H9 (cell line): ENCODE measurements at regions not wholly inside any gene's neighbourhood (a gene's known extent, or its start where the extent isn't known, plus 50 kb on each side); places are given as distances from the start of the nearest gene placed in this dataset.

Experiments
- DNase-seq: peaks from one replicate; pipeline ENCODE4 v3.0.0-alpha.2; 2017
- H2AFZ ChIP-seq: one replicate; pipeline ENCODE4 v1.6.1; 2013; ENCODE audit warnings: mild to moderate bottlenecking, low read length, control low read depth, moderate library complexity
- H2AK5ac ChIP-seq: 2 replicates; pipeline ENCODE4 v1.6.1; 2013; ENCODE audit warnings: low read length, control low read depth, mixed read lengths; ENCODE audit not compliant: insufficient read length
- H2BK120ac ChIP-seq: one replicate; pipeline ENCODE4 v1.6.1; 2013; ENCODE audit warnings: low read depth, mild to moderate bottlenecking, low read length, control low read depth, inconsistent platforms; ENCODE audit not compliant: poor library complexity, severe bottlenecking
- H2BK12ac ChIP-seq: 2 replicates; pipeline ENCODE4 v1.6.1; 2013; ENCODE audit warnings: low read length, control low read depth, mixed read lengths, low read depth; ENCODE audit not compliant: insufficient read length
- H2BK15ac ChIP-seq: 2 replicates; pipeline ENCODE4 v1.6.1; 2013; ENCODE audit warnings: low read depth, low read length, control low read depth
- H2BK20ac ChIP-seq: one replicate; pipeline ENCODE4 v1.6.1; 2013; ENCODE audit warnings: low read depth, mild to moderate bottlenecking, low read length, control low read depth, inconsistent platforms; ENCODE audit not compliant: poor library complexity, severe bottlenecking
- H2BK5ac ChIP-seq: 2 replicates; pipeline ENCODE4 v1.6.1; 2013; ENCODE audit warnings: low read length, control low read depth, mixed read lengths; ENCODE audit not compliant: insufficient read length
- H3K14ac ChIP-seq: 2 replicates; pipeline ENCODE4 v1.6.1; 2013; ENCODE audit warnings: low read length, control low read depth; ENCODE audit not compliant: insufficient read depth
- H3K18ac ChIP-seq: 2 replicates; pipeline ENCODE4 v1.6.1; 2013; ENCODE audit warnings: low read depth, mild to moderate bottlenecking, mixed read lengths, low read length, control low read depth; ENCODE audit not compliant: insufficient read length
- H3K23ac ChIP-seq: 2 replicates; pipeline ENCODE4 v1.6.1; 2013; ENCODE audit warnings: low read length, control low read depth, mixed read lengths, low read depth; ENCODE audit not compliant: insufficient read length
- H3K23me2 ChIP-seq: 2 replicates; pipeline ENCODE4 v1.6.1; 2013; ENCODE audit warnings: low read depth, mild to moderate bottlenecking, mixed read lengths, low read length, control low read depth; ENCODE audit not compliant: insufficient read length, poor library complexity, severe bottlenecking
- H3K27ac ChIP-seq: 2 replicates; pipeline ENCODE4 v1.5.1; 2013; ENCODE audit warnings: low read length, control low read depth, mixed read lengths, low read depth; ENCODE audit not compliant: insufficient read length
- H3K27me3 ChIP-seq: 2 replicates; pipeline ENCODE4 v1.6.1; 2013; ENCODE audit warnings: low read length, control low read depth, inconsistent platforms; ENCODE audit not compliant: insufficient read depth
- H3K4ac ChIP-seq: 2 replicates; pipeline ENCODE4 v1.6.1; 2013; ENCODE audit warnings: low read depth, mild to moderate bottlenecking, control low read depth, inconsistent platforms, low read length, moderate library complexity
- H3K4me1 ChIP-seq: 2 replicates; pipeline ENCODE4 v1.6.1; 2013; ENCODE audit warnings: low read length, control low read depth, inconsistent platforms; ENCODE audit not compliant: insufficient read depth
- H3K4me2 ChIP-seq: 2 replicates; pipeline ENCODE4 v1.6.1; 2013; ENCODE audit warnings: low read length, control low read depth, mixed read lengths; ENCODE audit not compliant: insufficient read length, insufficient read depth
- H3K56ac ChIP-seq: 2 replicates; pipeline ENCODE4 v1.6.1; 2013; ENCODE audit warnings: low read depth, mild to moderate bottlenecking, mixed read lengths, low read length, control low read depth; ENCODE audit not compliant: insufficient read length
- H3K79me1 ChIP-seq: 2 replicates; pipeline ENCODE4 v1.6.1; 2013; ENCODE audit warnings: low read depth, mild to moderate bottlenecking, moderate library complexity, low read length, control low read depth, inconsistent platforms; ENCODE audit not compliant: insufficient read depth, poor library complexity, severe bottlenecking
- H3K79me2 ChIP-seq: 2 replicates; pipeline ENCODE4 v1.6.1; 2013; ENCODE audit warnings: low read length, control low read depth, inconsistent platforms; ENCODE audit not compliant: insufficient read depth
- H3K9ac ChIP-seq: 2 replicates; pipeline ENCODE4 v1.6.1; 2013; ENCODE audit warnings: low read length, control low read depth, mixed read lengths; ENCODE audit not compliant: insufficient read length; ENCODE audit errors: extremely low read depth
- H3K9me3 ChIP-seq: one replicate; pipeline ENCODE4 v1.6.1; 2013; ENCODE audit warnings: low read depth, low read length, inconsistent platforms; ENCODE audit not compliant: control insufficient read depth
- H3T11ph ChIP-seq: one replicate; pipeline ENCODE4 v1.6.1; 2013; ENCODE audit warnings: mild to moderate bottlenecking, low read length, control low read depth, inconsistent platforms
- H4K20me1 ChIP-seq: one replicate; pipeline ENCODE4 v1.6.1; 2013; ENCODE audit not compliant: control insufficient read depth, insufficient read length, insufficient read depth
- H4K5ac ChIP-seq: 2 replicates; pipeline ENCODE4 v1.6.1; 2013; ENCODE audit warnings: low read depth, mild to moderate bottlenecking, mixed read lengths, low read length, control low read depth; ENCODE audit not compliant: insufficient read length
- H4K8ac ChIP-seq: replicated peaks from 2 replicates; pipeline ENCODE4 v1.6.1; 2013; ENCODE audit warnings: low read length, control low read depth, mixed read lengths, low read depth; ENCODE audit not compliant: insufficient read length
- H4K91ac ChIP-seq: 2 replicates; pipeline ENCODE4 v1.6.1; 2013; ENCODE audit warnings: low read depth, mild to moderate bottlenecking, moderate library complexity, mixed read lengths, low read length, control low read depth; ENCODE audit not compliant: insufficient read length
- H3K27ac Mint-ChIP-seq, 3 experiments: 2 replicates in 2 of 3; 3 replicates in 1 of 3; pipeline ENCODE4 v1.8.0; 2020 to 2021; ENCODE audit warnings: mixed read lengths in 3 of 3, mild to moderate bottlenecking in 1 of 3, moderate library complexity in 1 of 3
- H3K27me3 Mint-ChIP-seq: 2 replicates; pipeline ENCODE4 v1.8.0; 2021; ENCODE audit warnings: low read depth, mild to moderate bottlenecking, moderate library complexity, mixed read lengths
- H3K36me3 Mint-ChIP-seq, 3 experiments: 2 replicates in 2 of 3; 3 replicates in 1 of 3; pipeline ENCODE4 v1.8.0; 2020 to 2021; ENCODE audit warnings: low read depth in 3 of 3, mixed read lengths in 3 of 3; ENCODE audit not compliant: insufficient read depth in 1 of 3
- H3K4me1 Mint-ChIP-seq, 2 experiments: 2 replicates each; pipeline ENCODE4 v1.8.0; 2020; ENCODE audit warnings: mixed read lengths in 2 of 2
- H3K4me3 Mint-ChIP-seq, 2 experiments: 2 replicates in 1 of 2; 3 replicates in 1 of 2; pipeline ENCODE4 v1.8.0; 2020 to 2021; ENCODE audit warnings: mild to moderate bottlenecking in 2 of 2, mixed read lengths in 2 of 2, moderate library complexity in 1 of 2
- H3K9me3 Mint-ChIP-seq, 2 experiments: 2 replicates in 1 of 2; 3 replicates in 1 of 2; pipeline ENCODE4 v1.8.0; 2020; ENCODE audit warnings: mild to moderate bottlenecking in 2 of 2, mixed read lengths in 2 of 2, moderate library complexity in 1 of 2
- WGBS: extraction: QIAGEN DNeasy Blood & Tissue Kit; methylation state at CpG from one replicate; pipeline ENCODE4 v1.1.7; 2013; ENCODE audit warnings: missing lambda C conversion rate, low lambda C conversion rate, mixed read lengths; ENCODE audit not compliant: insufficient read length; ENCODE audit errors: extremely low coverage; 5-methylcytosine and 5-hydroxymethylcytosine counted together
- TF ChIP-seq, protein P1 (sequence below): fragments of 200-600 bp; sonication (generic); conservative IDR thresholded peaks from 3 replicates; pipeline ENCODE4 v1.8.0; 2021; ENCODE audit warnings: antibody characterized with exemption, mild to moderate bottlenecking

DNA sequence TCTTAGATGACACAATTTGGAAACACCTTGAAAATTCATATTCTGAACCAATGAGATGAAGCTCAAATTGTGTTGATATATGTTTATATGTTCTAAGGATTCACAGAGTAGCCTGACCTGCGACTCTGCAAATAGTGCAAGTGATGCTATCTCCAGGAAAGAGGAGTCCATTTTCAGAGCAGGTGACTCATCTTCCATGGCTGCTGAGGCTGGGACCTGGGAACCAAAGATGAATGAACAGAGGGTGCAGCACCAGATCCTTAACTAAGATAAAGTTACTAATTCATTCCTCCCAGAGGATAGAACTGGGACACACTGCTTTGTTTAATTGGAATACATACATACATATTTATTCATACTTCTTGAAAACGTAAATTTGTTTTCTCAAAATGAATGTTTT, 240.6 kb upstream of the SEMA3C start:
- H3K79me1 ChIP-seq, result no peaks in the 10 kb centered on the region
- H3K36me3 Mint-ChIP-seq, result no peaks in the 10 kb centered on the region
- H2BK20ac ChIP-seq, result no peak overlapping the region
- H2BK15ac ChIP-seq, result no peak overlapping the region
- TF ChIP-seq, protein P1, sequence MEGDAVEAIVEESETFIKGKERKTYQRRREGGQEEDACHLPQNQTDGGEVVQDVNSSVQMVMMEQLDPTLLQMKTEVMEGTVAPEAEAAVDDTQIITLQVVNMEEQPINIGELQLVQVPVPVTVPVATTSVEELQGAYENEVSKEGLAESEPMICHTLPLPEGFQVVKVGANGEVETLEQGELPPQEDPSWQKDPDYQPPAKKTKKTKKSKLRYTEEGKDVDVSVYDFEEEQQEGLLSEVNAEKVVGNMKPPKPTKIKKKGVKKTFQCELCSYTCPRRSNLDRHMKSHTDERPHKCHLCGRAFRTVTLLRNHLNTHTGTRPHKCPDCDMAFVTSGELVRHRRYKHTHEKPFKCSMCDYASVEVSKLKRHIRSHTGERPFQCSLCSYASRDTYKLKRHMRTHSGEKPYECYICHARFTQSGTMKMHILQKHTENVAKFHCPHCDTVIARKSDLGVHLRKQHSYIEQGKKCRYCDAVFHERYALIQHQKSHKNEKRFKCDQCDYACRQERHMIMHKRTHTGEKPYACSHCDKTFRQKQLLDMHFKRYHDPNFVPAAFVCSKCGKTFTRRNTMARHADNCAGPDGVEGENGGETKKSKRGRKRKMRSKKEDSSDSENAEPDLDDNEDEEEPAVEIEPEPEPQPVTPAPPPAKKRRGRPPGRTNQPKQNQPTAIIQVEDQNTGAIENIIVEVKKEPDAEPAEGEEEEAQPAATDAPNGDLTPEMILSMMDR, result no peak
- no peak overlapping the region for H2AFZ ChIP-seq
- H2BK120ac ChIP-seq, result no peak overlapping the region
- H4K8ac ChIP-seq, result no peak overlapping the region
- peaks cover 3% of the 10 kb centered on the region; the same call in 1 of the 2 replicates for H3K4me1 ChIP-seq
- no peak overlapping the region for H3K27ac Mint-ChIP-seq
- H3K23ac ChIP-seq, result no peak overlapping the region
- no CpG with 5 or more reads among the region's 2 CpGs for WGBS
- H3K4ac ChIP-seq, result no peak overlapping the region
- H3K56ac ChIP-seq, result no peak overlapping the region
- H2BK12ac ChIP-seq, result no peak overlapping the region
- no peaks in the 10 kb centered on the region for H3K9me3 ChIP-seq
- no peak overlapping the region for H2AK5ac ChIP-seq
- no peaks in the 10 kb centered on the region for H3K27me3 Mint-ChIP-seq
- no peak overlapping the region for H3K27ac ChIP-seq
- H3K9me3 Mint-ChIP-seq, result no peaks in the 10 kb centered on the region
- no peaks in the 10 kb centered on the region for H3K27me3 ChIP-seq
- no peak for DNase-seq
- H4K20me1 ChIP-seq, result no peaks in the 10 kb centered on the region
- no peak overlapping the region for H2BK5ac ChIP-seq
- no peak overlapping the region for H3K4me3 Mint-ChIP-seq
- H4K91ac ChIP-seq, result no peak overlapping the region
- no peak overlapping the region for H3K4me2 ChIP-seq
- no peak overlapping the region for H3T11ph ChIP-seq
- no peaks in the 10 kb centered on the region for H3K79me2 ChIP-seq
- H3K4me1 Mint-ChIP-seq, result peaks cover 37 to 39% of the 10 kb centered on the region in 2 experiments
- no peak overlapping the region for H3K9ac ChIP-seq
- no peaks in the 10 kb centered on the region for H3K23me2 ChIP-seq
- H3K14ac ChIP-seq, result no peak overlapping the region
- H3K18ac ChIP-seq, result no peak overlapping the region
- H4K5ac ChIP-seq, result no peak overlapping the region
